DND-41 (cell line): ENCODE measurements at regions not wholly inside any gene's neighbourhood (a gene's known extent, or its start where the extent isn't known, plus 50 kb on each side); places are given as distances from the start of the nearest gene placed in this dataset.

Experiments used
- ATAC-seq: fragments of 200-7000 bp; cut with Tn5 transposase; 3 replicates; pipeline ENCODE4 v1.9.1; 2021; ENCODE audit warnings: low read depth; ENCODE audit not compliant: insufficient read depth
- DNase-seq: peaks from one replicate; pipeline ENCODE4 v3.0.0-alpha.2; 2020
- H2AFZ ChIP-seq: 2 replicates; pipeline ENCODE4 v1.6.0; 2012; ENCODE audit warnings: low read depth, low read length
- H3K27ac ChIP-seq: 2 replicates; pipeline ENCODE4 v1.5.1; 2012; ENCODE audit warnings: low read length, inconsistent platforms
- H3K27me3 ChIP-seq: fragments of 200-600 bp; sonication (generic); 2 replicates; pipeline ENCODE4 v1.6.0; 2012; ENCODE audit warnings: low read length, mild to moderate bottlenecking, inconsistent platforms; ENCODE audit not compliant: insufficient read depth, poor library complexity
- H3K36me3 ChIP-seq: 2 replicates; pipeline ENCODE4 v1.5.1; 2012; ENCODE audit warnings: low read length, inconsistent platforms; ENCODE audit not compliant: insufficient read depth
- H3K4me1 ChIP-seq: 2 replicates; pipeline ENCODE4 v1.5.1; 2012; ENCODE audit warnings: mild to moderate bottlenecking, low read length; ENCODE audit not compliant: insufficient read depth
- H3K4me2 ChIP-seq: 2 replicates; pipeline ENCODE4 v1.6.0; 2012; ENCODE audit warnings: mild to moderate bottlenecking, moderate library complexity, low read length, inconsistent platforms; ENCODE audit not compliant: insufficient read depth
- H3K4me3 ChIP-seq, 2 experiments: fragments of 200-600 bp in 1 of 2; shearing (Covaris generic) in 1 of 2; 2 replicates each; pipeline ENCODE4 v1.5.1; 2012 to 2016; ENCODE audit warnings: inconsistent platforms in 2 of 2, low read length in 2 of 2, mild to moderate bottlenecking in 2 of 2, low read depth in 1 of 2, moderate library complexity in 1 of 2
- H3K79me2 ChIP-seq: 2 replicates; pipeline ENCODE4 v1.6.0; 2012; ENCODE audit warnings: low read length, inconsistent platforms; ENCODE audit not compliant: insufficient read depth
- H3K9ac ChIP-seq: 2 replicates; pipeline ENCODE4 v1.6.0; 2012; ENCODE audit warnings: low read depth, mild to moderate bottlenecking, inconsistent platforms, low read length, moderate library complexity
- H3K9me3 ChIP-seq: 2 replicates; pipeline ENCODE4 v1.5.1; 2012; ENCODE audit warnings: low read length, moderate library complexity, mild to moderate bottlenecking, inconsistent platforms; ENCODE audit not compliant: insufficient read depth, severe bottlenecking
- H4K20me1 ChIP-seq: 2 replicates; pipeline ENCODE4 v1.6.0; 2012; ENCODE audit warnings: low read length; ENCODE audit not compliant: insufficient read depth
- EZH2 ChIP-seq: IDR thresholded peaks from 3 replicates; pipeline ENCODE4 v1.6.1; 2012; ENCODE audit warnings: borderline replicate concordance, low read depth, mild to moderate bottlenecking, moderate library complexity, low read length, inconsistent platforms; ENCODE audit not compliant: severe bottlenecking
- TF ChIP-seq, protein P1 (sequence below): IDR thresholded peaks from 2 replicates; pipeline ENCODE4 v1.5.1; 2012; ENCODE audit warnings: borderline replicate concordance, low read length, moderate library complexity, mild to moderate bottlenecking; ENCODE audit not compliant: poor library complexity, severe bottlenecking; ENCODE audit errors: extremely low read depth

DNA sequence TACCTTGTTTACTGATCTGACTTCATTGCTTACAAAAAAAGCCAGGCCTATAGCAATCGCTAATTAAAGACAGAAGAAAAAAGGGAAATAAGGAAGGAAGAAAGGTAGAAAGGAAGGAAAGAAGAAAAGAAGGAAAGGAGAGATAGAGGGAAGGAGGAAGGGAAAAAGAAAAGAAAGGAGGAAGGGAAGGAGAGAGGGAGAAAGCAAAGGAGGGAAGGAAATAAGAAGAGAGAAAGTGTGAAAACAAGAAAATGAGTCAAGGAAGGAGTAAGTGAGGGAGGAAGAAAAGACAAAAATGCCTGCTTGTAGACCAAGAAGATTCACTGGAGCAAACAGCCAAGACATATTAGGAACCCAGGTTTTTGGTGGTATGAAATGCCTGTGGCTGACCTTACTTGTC is 57.0 kb upstream of the MAGEB16 start:
- Histone ChIP-seq H3K36me3 (no peaks in the 10 kb centered on the region), H2AFZ (no peak overlapping the region), H3K27ac (no peak overlapping the region), H3K4me2 (no peak overlapping the region), H3K27me3 (no peaks in the 10 kb centered on the region), H3K4me3 (no peak overlapping the region), H3K4me1 (no peaks in the 10 kb centered on the region), H3K79me2 (no peaks in the 10 kb centered on the region), H3K9ac (no peak overlapping the region), H4K20me1 (no peaks in the 10 kb centered on the region), H3K9me3 (no peaks in the 10 kb centered on the region)
- no peak for ATAC-seq
- DNase-seq: no peak
- TF ChIP-seq EZH2: no peak
- TF ChIP-seq, protein P1, sequence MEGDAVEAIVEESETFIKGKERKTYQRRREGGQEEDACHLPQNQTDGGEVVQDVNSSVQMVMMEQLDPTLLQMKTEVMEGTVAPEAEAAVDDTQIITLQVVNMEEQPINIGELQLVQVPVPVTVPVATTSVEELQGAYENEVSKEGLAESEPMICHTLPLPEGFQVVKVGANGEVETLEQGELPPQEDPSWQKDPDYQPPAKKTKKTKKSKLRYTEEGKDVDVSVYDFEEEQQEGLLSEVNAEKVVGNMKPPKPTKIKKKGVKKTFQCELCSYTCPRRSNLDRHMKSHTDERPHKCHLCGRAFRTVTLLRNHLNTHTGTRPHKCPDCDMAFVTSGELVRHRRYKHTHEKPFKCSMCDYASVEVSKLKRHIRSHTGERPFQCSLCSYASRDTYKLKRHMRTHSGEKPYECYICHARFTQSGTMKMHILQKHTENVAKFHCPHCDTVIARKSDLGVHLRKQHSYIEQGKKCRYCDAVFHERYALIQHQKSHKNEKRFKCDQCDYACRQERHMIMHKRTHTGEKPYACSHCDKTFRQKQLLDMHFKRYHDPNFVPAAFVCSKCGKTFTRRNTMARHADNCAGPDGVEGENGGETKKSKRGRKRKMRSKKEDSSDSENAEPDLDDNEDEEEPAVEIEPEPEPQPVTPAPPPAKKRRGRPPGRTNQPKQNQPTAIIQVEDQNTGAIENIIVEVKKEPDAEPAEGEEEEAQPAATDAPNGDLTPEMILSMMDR: no peak

DNA sequence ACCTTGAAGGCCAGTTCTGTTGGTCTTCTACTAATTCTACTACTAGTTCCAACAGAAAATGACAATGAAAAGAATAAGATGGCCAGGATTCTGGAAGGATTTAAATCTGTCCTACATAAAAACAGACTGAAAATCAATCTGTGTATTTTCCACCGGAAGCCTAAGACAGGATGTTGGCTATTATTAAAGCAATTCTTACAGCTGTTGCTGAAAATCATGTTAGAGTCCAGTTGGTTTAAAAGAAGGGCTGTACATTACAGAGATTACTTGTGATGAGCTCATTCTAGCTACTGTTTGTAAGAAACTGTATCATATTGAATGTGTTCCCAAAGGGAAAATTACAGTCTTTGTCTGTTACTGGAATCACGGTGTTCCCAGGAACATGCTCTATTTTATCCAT is 54.8 kb upstream of the MAGEB16 start:
- no peak overlapping the region for H3K4me3 ChIP-seq
- H2AFZ ChIP-seq: no peak overlapping the region
- no peak overlapping the region for H3K27ac ChIP-seq
- no peak overlapping the region for H3K9ac ChIP-seq
- H3K79me2 ChIP-seq: no peaks in the 10 kb centered on the region
- no peaks in the 10 kb centered on the region for H3K9me3 ChIP-seq
- TF ChIP-seq EZH2: no peak
- TF ChIP-seq, protein P1: no peak
- H3K27me3 ChIP-seq: no peaks in the 10 kb centered on the region
- H4K20me1 ChIP-seq: no peaks in the 10 kb centered on the region
- no peak overlapping the region for H3K4me2 ChIP-seq
- DNase-seq (no peak), ATAC-seq (no peak)
- no peaks in the 10 kb centered on the region for H3K36me3 ChIP-seq
- H3K4me1 ChIP-seq: no peaks in the 10 kb centered on the region
